Ascending aorta (tissue), 2 donors: ENCODE measurements at regions not wholly inside any gene's neighbourhood (a gene's known extent, or its start where the extent isn't known, plus 50 kb on each side); places are given as distances from the start of the nearest gene placed in this dataset.

Experiments
- DNase-seq, 2 donors: peaks; one replicate each; pipeline ENCODE4 v3.0.0-alpha.2; 2019; ENCODE audit warnings: low spot score in 2 of 2
- H3K27ac ChIP-seq, 2 donors: fragments of 200-600 bp; sonication (generic); one replicate each; pipeline ENCODE4 v1.5.1; 2016 to 2017; ENCODE audit warnings: mild to moderate bottlenecking in 1 of 2
- H3K27me3 ChIP-seq: fragments of 200-600 bp; sonication (generic); one replicate; pipeline ENCODE4 v1.5.1; 2017
- H3K36me3 ChIP-seq, 2 donors: fragments of 200-600 bp; sonication (generic); one replicate each; pipeline ENCODE4 v1.5.1; 2016
- H3K4me1 ChIP-seq, 2 donors: fragments of 200-600 bp; sonication (generic); one replicate each; pipeline ENCODE4 v1.5.1; 2016 to 2017; ENCODE audit warnings: mild to moderate bottlenecking in 1 of 2
- H3K4me3 ChIP-seq, 2 donors: fragments of 200-600 bp; sonication (generic); one replicate each; pipeline ENCODE4 v1.5.1; 2016 to 2017; ENCODE audit warnings: mild to moderate bottlenecking in 1 of 2
- H3K9me3 ChIP-seq, 2 donors: fragments of 200-600 bp; sonication (generic); one replicate each; pipeline ENCODE4 v1.5.1; 2016
- CTCF ChIP-seq, 3 experiments: fragments of 200-600 bp in 2 of 3; fragments of 450-650 bp in 1 of 3; sonication (generic) in 2 of 3; IDR thresholded peaks; one replicate each; pipeline ENCODE4 v1.5.1; 2016 to 2019; ENCODE audit warnings: antibody characterized with exemption in 3 of 3, mild to moderate bottlenecking in 1 of 3, moderate library complexity in 1 of 3
- intact Hi-C: fragments of 100-400 bp; cut with DNase I; formaldehyde crosslinking; loops from one replicate; pipeline ENCODE4 v1.15.1; 2023

GRCh38 chr7:117929237-117929636 lies 56.0 kb upstream of the CTTNBP2 start:
- Histone ChIP-seq H3K36me3 (no peaks in the 10 kb centered on the region), H3K9me3 (no peaks in the 10 kb centered on the region), H3K27ac (no peak overlapping the region), H3K4me3 (no peak overlapping the region), H3K4me1 (no peaks in the 10 kb centered on the region), H3K27me3 (no peaks in the 10 kb centered on the region)
- TF ChIP-seq CTCF (IDR thresholded peaks at IDR 0.05): no peak
- no peak for DNase-seq
- intact Hi-C loops: no loop called here

- no peaks in the 10 kb centered on the region for H3K27me3 ChIP-seq
- no peak for DNase-seq
- H3K4me1 ChIP-seq: no peaks in the 10 kb centered on the region
- H3K9me3 ChIP-seq: no peaks in the 10 kb centered on the region
- H3K36me3 ChIP-seq: no peaks in the 10 kb centered on the region
- no peak for TF ChIP-seq CTCF (IDR thresholded peaks at IDR 0.05)
- intact Hi-C loops: no loop called here
- H3K27ac ChIP-seq: no peak overlapping the region
- H3K4me3 ChIP-seq: no peak overlapping the region
Observed at GRCh38 chr7:117931314-117931713, 58.1 kb upstream of the CTTNBP2 start.

- Histone ChIP-seq H3K4me1 (no peaks in the 10 kb centered on the region), H3K27ac (no peak overlapping the region), H3K9me3 (no peaks in the 10 kb centered on the region), H3K27me3 (no peaks in the 10 kb centered on the region), H3K4me3 (no peak overlapping the region), H3K36me3 (no peaks in the 10 kb centered on the region)
- no peak for DNase-seq
- intact Hi-C loops: no loop called here
- no peak for TF ChIP-seq CTCF (IDR thresholded peaks at IDR 0.05)
Observed at GRCh38 chr7:117937049-117937752, 64.0 kb upstream of the CTTNBP2 start.

GRCh38 chr7:117937753-117938483 lies 64.7 kb upstream of the CTTNBP2 start:
- Histone ChIP-seq H3K9me3 (no peaks in the 10 kb centered on the region), H3K36me3 (no peaks in the 10 kb centered on the region), H3K4me1 (no peaks in the 10 kb centered on the region), H3K27me3 (no peaks in the 10 kb centered on the region), H3K4me3 (no peak overlapping the region), H3K27ac (no peak overlapping the region)
- intact Hi-C loops: no loop called here
- TF ChIP-seq CTCF (IDR thresholded peaks at IDR 0.05): no peak
- DNase-seq: no peak

- H3K4me3 ChIP-seq: no peak overlapping the region
- intact Hi-C loops: no loop called here
- no peaks in the 10 kb centered on the region for H3K9me3 ChIP-seq
- H3K36me3 ChIP-seq: no peaks in the 10 kb centered on the region
- TF ChIP-seq CTCF (IDR thresholded peaks at IDR 0.05): no peak
- no peaks in the 10 kb centered on the region for H3K4me1 ChIP-seq
- H3K27me3 ChIP-seq: no peaks in the 10 kb centered on the region
- H3K27ac ChIP-seq: no peak overlapping the region
- no peak for DNase-seq
Observed at GRCh38 chr7:117941138-117941810, 68.0 kb upstream of the CTTNBP2 start.
